ENCODE measurements at regions not wholly inside any gene's neighbourhood (a gene's known extent, or its start where the extent isn't known, plus 50 kb on each side); places are given as distances from the start of the nearest gene placed in this dataset.

- H3K9me3 ChIP-seq = peaks cover 1% of the 10 kb centered on the region
- intact Hi-C loops (cut with DNase I) = no loop called here
- H3K27ac ChIP-seq = no peak overlapping the region
- DNase-seq = no peak
- no peaks in the 10 kb centered on the region for H3K4me1 ChIP-seq
- H3K36me3 ChIP-seq = no peaks in the 10 kb centered on the region
- TF ChIP-seq CTCF (IDR thresholded peaks at IDR 0.05) = no peak
- no peak for ATAC-seq
- H3K4me3 ChIP-seq = no peak overlapping the region
- no peaks in the 10 kb centered on the region for H3K27me3 ChIP-seq (ENCODE audit: low read depth)
Measured at GRCh38 chr7:156590212-156590611, 50.4 kb upstream of the RNF32 start.

GRCh38 chr7:156589808-156590207, 50.8 kb upstream of the RNF32 start:
- ATAC-seq = no peak
- DNase-seq = no peak

GRCh38 chr7:156585926-156586325, 54.6 kb upstream of the RNF32 start:
- ATAC-seq = no peak
- no peak for DNase-seq
- H3K36me3 ChIP-seq = no peaks in the 10 kb centered on the region
- no peaks in the 10 kb centered on the region for H3K27me3 ChIP-seq (ENCODE audit: low read depth)
- no peak overlapping the region for H3K4me3 ChIP-seq
- peaks cover 3% of the 10 kb centered on the region for H3K9me3 ChIP-seq
- no peak overlapping the region for H3K27ac ChIP-seq
- intact Hi-C loops (cut with DNase I) = no loop called here
- H3K4me1 ChIP-seq = no peaks in the 10 kb centered on the region
- TF ChIP-seq CTCF (IDR thresholded peaks at IDR 0.05) = no peak

More at GRCh38 chr7:156589808-156590207, 50.8 kb upstream of the RNF32 start:
- no peak overlapping the region for H3K4me3 ChIP-seq
- no peaks in the 10 kb centered on the region for H3K27me3 ChIP-seq (ENCODE audit: low read depth)
- H3K9me3 ChIP-seq = peaks cover 3% of the 10 kb centered on the region
- no peaks in the 10 kb centered on the region for H3K4me1 ChIP-seq
- no peaks in the 10 kb centered on the region for H3K36me3 ChIP-seq
- TF ChIP-seq CTCF (IDR thresholded peaks at IDR 0.05) = no peak
- H3K27ac ChIP-seq = no peak overlapping the region
- intact Hi-C loops (cut with DNase I) = no loop called here

GRCh38 chr7:156585025-156585648, 55.4 kb upstream of the RNF32 start:
- Histone ChIP-seq H3K27ac (no peak overlapping the region), H3K4me3 (no peak overlapping the region), H3K4me1 (no peaks in the 10 kb centered on the region), H3K9me3 (peaks cover 3% of the 10 kb centered on the region), H3K36me3 (no peaks in the 10 kb centered on the region), H3K27me3 (ENCODE audit: low read depth) (no peaks in the 10 kb centered on the region)
- DNase-seq = no peak
- intact Hi-C loops (cut with DNase I) = no loop called here
- no peak for TF ChIP-seq CTCF (IDR thresholded peaks at IDR 0.05)
- no peak for ATAC-seq

GRCh38 chr7:156582591-156583123, 57.9 kb upstream of the RNF32 start:
- no peaks in the 10 kb centered on the region for H3K36me3 ChIP-seq
- no peaks in the 10 kb centered on the region for H3K4me1 ChIP-seq
- ATAC-seq (no peak), DNase-seq (no peak)
- TF ChIP-seq CTCF (IDR thresholded peaks at IDR 0.05) = no peak
- H3K27ac ChIP-seq = no peak overlapping the region
- peaks cover 3% of the 10 kb centered on the region for H3K9me3 ChIP-seq
- H3K4me3 ChIP-seq = no peak overlapping the region
- intact Hi-C loops (cut with DNase I) = no loop called here
- no peaks in the 10 kb centered on the region for H3K27me3 ChIP-seq (ENCODE audit: low read depth)

Data from lower lobe of right lung (tissue), 2 donors.